Fibroblast of lung (primary cell): ENCODE measurements at regions not wholly inside any gene's neighbourhood (a gene's known extent, or its start where the extent isn't known, plus 50 kb on each side); places are given as distances from the start of the nearest gene placed in this dataset.
A peak's percentile ranks its signal among the peaks of the same experiment; 100 is the strongest.

Source experiments
- DNase-seq, 2 donors: peaks; one replicate each; pipeline versions ENCODE4 v3.0.0 to v3.0.0-alpha.2; 2010; ENCODE audit warnings: low read depth in 2 of 2
- H2AFZ ChIP-seq: 2 replicates; pipeline ENCODE4 v1.5.1; 2012; ENCODE audit warnings: low read length, control low read depth, inconsistent platforms
- H3K27ac ChIP-seq: 2 replicates; pipeline ENCODE4 v1.5.1; 2011; ENCODE audit warnings: low read length, control low read depth; ENCODE audit not compliant: insufficient read depth
- H3K27me3 ChIP-seq: 2 replicates; pipeline ENCODE4 v1.5.1; 2011; ENCODE audit warnings: mild to moderate bottlenecking, low read length; ENCODE audit not compliant: control insufficient read depth, insufficient read depth
- H3K36me3 ChIP-seq: 2 replicates; pipeline ENCODE4 v1.5.1; 2011; ENCODE audit warnings: low read length; ENCODE audit not compliant: control insufficient read depth, insufficient read depth
- H3K4me1 ChIP-seq: 2 replicates; pipeline ENCODE4 v1.5.1; 2011; ENCODE audit warnings: low read length; ENCODE audit not compliant: control insufficient read depth, insufficient read depth; ENCODE audit errors: extremely low read depth
- H3K4me2 ChIP-seq: 2 replicates; pipeline ENCODE4 v1.5.1; 2011; ENCODE audit warnings: low read length, control low read depth; ENCODE audit not compliant: insufficient read depth; ENCODE audit errors: extremely low read depth
- H3K4me3 ChIP-seq, 4 experiments: fragments of 200-600 bp in 1 of 4; sonication (generic) in 1 of 4; replicated peaks in 1 of 4; 2 replicates each; pipeline ENCODE4 v1.5.1; 2011 to 2016; ENCODE audit warnings: low read length in 4 of 4, low read depth in 3 of 4, mild to moderate bottlenecking in 3 of 4, control low read depth in 2 of 4, inconsistent platforms in 1 of 4, mixed read lengths in 1 of 4; ENCODE audit not compliant: insufficient read depth in 1 of 4; ENCODE audit errors: control extremely low read depth in 1 of 4
- H3K79me2 ChIP-seq: 2 replicates; pipeline ENCODE4 v1.5.1; 2012; ENCODE audit warnings: mild to moderate bottlenecking, low read length, inconsistent platforms; ENCODE audit not compliant: control insufficient read depth, insufficient read depth
- H3K9ac ChIP-seq: 2 replicates; pipeline ENCODE4 v1.5.1; 2011; ENCODE audit warnings: mild to moderate bottlenecking, low read length, control low read depth; ENCODE audit not compliant: insufficient read depth
- H3K9me3 ChIP-seq: 2 replicates; pipeline ENCODE4 v1.5.1; 2012; ENCODE audit warnings: low read depth, low read length; ENCODE audit not compliant: control insufficient read depth, insufficient read depth
- H4K20me1 ChIP-seq: 2 replicates; pipeline ENCODE4 v1.5.1; 2011; ENCODE audit warnings: low read length; ENCODE audit not compliant: control insufficient read depth, insufficient read depth; ENCODE audit errors: extremely low read depth
- EZH2 ChIP-seq: IDR thresholded peaks from 2 replicates; pipeline ENCODE4 v1.5.1; 2012; ENCODE audit warnings: low read length, control low read depth, mild to moderate bottlenecking; ENCODE audit errors: missing control alignments
- TF ChIP-seq, protein P1 (sequence below), 2 donors: IDR thresholded peaks in 1 of 2; conservative IDR thresholded peaks in 1 of 2; 1 replicate in 1 of 2; 2 replicates in 1 of 2; pipeline ENCODE4 v1.5.1; 2011 to 2012; ENCODE audit warnings: low read length in 2 of 2, control low read depth in 1 of 2, inconsistent platforms in 1 of 2, low read depth in 1 of 2, mild to moderate bottlenecking in 1 of 2

DNA sequence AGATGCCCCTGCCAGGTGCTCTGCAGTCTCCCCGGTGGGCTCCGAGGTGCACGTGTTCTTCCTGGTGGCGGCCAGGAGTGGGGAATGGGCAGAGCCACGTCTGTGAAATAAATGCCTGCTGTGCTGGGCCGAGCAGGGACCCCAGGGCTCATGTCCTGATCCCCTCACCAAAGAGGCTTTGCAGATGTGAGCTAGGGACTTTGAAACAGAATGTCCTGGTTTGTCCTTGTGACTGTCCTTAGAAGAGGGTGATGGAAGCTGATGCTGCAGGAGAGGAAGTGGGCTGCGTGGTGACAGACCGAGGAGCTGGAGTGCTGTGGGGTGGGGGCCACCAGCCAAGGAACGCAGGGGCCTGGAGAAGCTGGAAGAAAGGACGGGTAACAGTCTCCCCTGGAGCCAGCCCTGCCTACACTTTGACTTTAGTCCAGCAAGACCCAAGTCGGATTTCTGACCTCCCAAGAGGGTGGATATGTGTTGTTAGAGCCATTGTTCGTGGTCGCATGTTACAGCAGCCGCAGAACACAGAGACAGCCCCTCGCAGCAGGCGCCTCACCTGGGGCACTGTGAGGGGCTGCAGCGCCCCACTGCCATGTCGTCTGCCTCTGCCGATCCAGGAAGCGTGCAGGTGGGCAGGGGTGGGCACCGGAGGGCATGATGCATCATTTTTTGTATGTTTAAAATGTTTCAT, 217.9 kb upstream of the CIBAR2 start:
- no peak for TF ChIP-seq EZH2
- TF ChIP-seq, protein P1, sequence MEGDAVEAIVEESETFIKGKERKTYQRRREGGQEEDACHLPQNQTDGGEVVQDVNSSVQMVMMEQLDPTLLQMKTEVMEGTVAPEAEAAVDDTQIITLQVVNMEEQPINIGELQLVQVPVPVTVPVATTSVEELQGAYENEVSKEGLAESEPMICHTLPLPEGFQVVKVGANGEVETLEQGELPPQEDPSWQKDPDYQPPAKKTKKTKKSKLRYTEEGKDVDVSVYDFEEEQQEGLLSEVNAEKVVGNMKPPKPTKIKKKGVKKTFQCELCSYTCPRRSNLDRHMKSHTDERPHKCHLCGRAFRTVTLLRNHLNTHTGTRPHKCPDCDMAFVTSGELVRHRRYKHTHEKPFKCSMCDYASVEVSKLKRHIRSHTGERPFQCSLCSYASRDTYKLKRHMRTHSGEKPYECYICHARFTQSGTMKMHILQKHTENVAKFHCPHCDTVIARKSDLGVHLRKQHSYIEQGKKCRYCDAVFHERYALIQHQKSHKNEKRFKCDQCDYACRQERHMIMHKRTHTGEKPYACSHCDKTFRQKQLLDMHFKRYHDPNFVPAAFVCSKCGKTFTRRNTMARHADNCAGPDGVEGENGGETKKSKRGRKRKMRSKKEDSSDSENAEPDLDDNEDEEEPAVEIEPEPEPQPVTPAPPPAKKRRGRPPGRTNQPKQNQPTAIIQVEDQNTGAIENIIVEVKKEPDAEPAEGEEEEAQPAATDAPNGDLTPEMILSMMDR (conservative IDR thresholded peaks at IDR 0.05 in 1 of 2, IDR thresholded peaks at IDR 0.05 in 1 of 2; ENCODE audit: low read depth in 1 of 2, low read length in 2 of 2) = no peak
- Histone ChIP-seq H3K9me3 (no peaks in the 10 kb centered on the region), H3K27ac (no peak overlapping the region), H3K9ac (no peak overlapping the region), H4K20me1 (no peaks in the 10 kb centered on the region), H2AFZ (no peak overlapping the region), H3K4me3 (no peak overlapping the region), H3K36me3 (no peaks in the 10 kb centered on the region), H3K27me3 (no peaks in the 10 kb centered on the region), H3K79me2 (no peaks in the 10 kb centered on the region), H3K4me1 (no peaks in the 10 kb centered on the region), H3K4me2 (no peak overlapping the region)
- DNase-seq = no peak

DNA sequence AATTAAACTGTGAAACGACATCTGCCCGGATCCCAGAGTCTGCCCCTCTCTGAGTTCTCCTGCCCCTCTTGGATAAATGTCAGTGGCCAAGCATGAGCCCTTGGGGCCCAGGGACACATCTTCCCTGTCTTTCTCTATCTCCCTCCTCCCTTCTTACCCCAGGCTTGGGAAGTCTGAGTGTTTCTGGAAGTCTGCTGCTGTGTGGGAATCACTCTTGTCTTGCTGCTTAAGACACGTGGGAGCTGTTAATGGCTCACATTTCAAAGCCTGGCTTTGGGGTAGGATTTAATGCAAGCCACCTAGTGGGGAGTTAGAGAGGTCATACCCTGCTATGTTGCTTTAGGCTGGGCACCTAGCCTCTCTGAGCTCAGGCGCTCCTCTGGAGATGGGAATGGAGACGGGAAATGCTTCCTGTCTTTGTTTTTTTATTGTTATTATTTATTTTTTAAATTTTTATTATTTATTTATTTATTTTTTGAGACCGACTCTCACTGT, 218.5 kb upstream of the CIBAR2 start:
- DNase-seq = peak; percentile 85 to 88
- no peak overlapping the region for H3K9ac ChIP-seq
- no peak overlapping the region for H2AFZ ChIP-seq
- no peaks in the 10 kb centered on the region for H3K27me3 ChIP-seq
- TF ChIP-seq, protein P1 (conservative IDR thresholded peaks at IDR 0.05 in 1 of 2, IDR thresholded peaks at IDR 0.05 in 1 of 2; ENCODE audit: low read depth in 1 of 2, low read length in 2 of 2) = peak; percentile 47 to 59
- TF ChIP-seq EZH2 = no peak
- no peaks in the 10 kb centered on the region for H3K79me2 ChIP-seq
- H3K36me3 ChIP-seq = no peaks in the 10 kb centered on the region
- no peaks in the 10 kb centered on the region for H3K4me1 ChIP-seq
- H3K4me3 ChIP-seq = no peak overlapping the region
- H3K9me3 ChIP-seq = no peaks in the 10 kb centered on the region
- no peak overlapping the region for H3K27ac ChIP-seq
- H4K20me1 ChIP-seq = no peaks in the 10 kb centered on the region
- H3K4me2 ChIP-seq = no peak overlapping the region

DNA sequence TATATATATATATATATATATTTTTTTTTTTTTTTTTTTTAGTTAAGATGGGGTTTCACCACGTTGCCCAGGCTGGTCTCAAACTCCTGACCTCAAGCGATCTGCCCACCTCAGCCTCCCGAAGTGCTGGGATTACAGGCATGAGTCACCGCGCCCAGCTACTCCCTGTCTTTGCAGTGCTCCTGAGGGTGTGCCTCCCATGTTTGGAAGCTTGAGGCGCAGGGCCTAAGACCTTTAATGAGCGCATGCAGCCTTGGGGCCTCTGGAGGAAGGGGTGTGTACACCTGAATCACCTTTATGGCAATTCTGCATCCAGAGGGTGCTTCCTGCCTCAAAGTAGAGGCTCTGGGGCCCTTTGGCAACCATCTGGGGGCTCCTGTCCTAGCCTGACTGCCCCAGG, 219.4 kb upstream of the CIBAR2 start:
- H2AFZ ChIP-seq = no peak overlapping the region
- no peaks in the 10 kb centered on the region for H3K27me3 ChIP-seq
- H3K4me3 ChIP-seq = no peak overlapping the region
- no peaks in the 10 kb centered on the region for H3K9me3 ChIP-seq
- no peaks in the 10 kb centered on the region for H3K4me1 ChIP-seq
- H3K27ac ChIP-seq = no peak overlapping the region
- H3K79me2 ChIP-seq = no peaks in the 10 kb centered on the region
- DNase-seq = no peak
- H3K4me2 ChIP-seq = no peak overlapping the region
- H3K9ac ChIP-seq = no peak overlapping the region
- TF ChIP-seq EZH2 = no peak
- TF ChIP-seq, protein P1 (conservative IDR thresholded peaks at IDR 0.05 in 1 of 2, IDR thresholded peaks at IDR 0.05 in 1 of 2; ENCODE audit: low read depth in 1 of 2, low read length in 2 of 2) = no peak
- H4K20me1 ChIP-seq = no peaks in the 10 kb centered on the region
- no peaks in the 10 kb centered on the region for H3K36me3 ChIP-seq
